GM12878 (cell line): ENCODE measurements at regions not wholly inside any gene's neighbourhood (a gene's known extent, or its start where the extent isn't known, plus 50 kb on each side); places are given as distances from the start of the nearest gene placed in this dataset.

Source experiments
- ATF2 ChIP-seq: IDR thresholded peaks from 2 replicates; pipeline ENCODE4 v1.6.1; 2012; ENCODE audit warnings: low read length, inconsistent platforms
- CBFB ChIP-seq: IDR thresholded peaks from 2 replicates; pipeline ENCODE4 v1.6.1; 2016; ENCODE audit warnings: antibody characterized with exemption, low read depth
- CHD2 ChIP-seq: IDR thresholded peaks from 2 replicates; pipeline ENCODE4 v1.6.1; 2011; ENCODE audit warnings: low read depth, low read length, improper control_type of control experiment, borderline replicate concordance
- CUX1 ChIP-seq: IDR thresholded peaks from 2 replicates; pipeline ENCODE4 v1.6.1; 2012; ENCODE audit warnings: improper control_type of control experiment, low read depth, low read length; ENCODE audit not compliant: insufficient replicate concordance
- ELK1 ChIP-seq: IDR thresholded peaks from 2 replicates; pipeline ENCODE4 v1.6.1; 2012; ENCODE audit warnings: low read depth, low read length, improper control_type of control experiment
- GATAD2B ChIP-seq: fragments of 450-650 bp; conservative IDR thresholded peaks from 2 replicates; pipeline ENCODE4 v1.6.1; 2017; ENCODE audit warnings: low read depth, mild to moderate bottlenecking, moderate library complexity
- IRF3 ChIP-seq: fragments of 450-650 bp; IDR thresholded peaks from 2 replicates; pipeline ENCODE4 v1.6.1; 2014; ENCODE audit warnings: mild to moderate bottlenecking
- IRF4 ChIP-seq: IDR thresholded peaks from 2 replicates; pipeline ENCODE4 v1.6.1; 2011; ENCODE audit warnings: low read depth, low read length
- NFYA ChIP-seq: IDR thresholded peaks from 2 replicates; pipeline ENCODE4 v1.6.1; 2011; ENCODE audit warnings: low read depth, mild to moderate bottlenecking, low read length, improper control_type of control experiment, borderline replicate concordance
- PAX8 ChIP-seq: fragments of 450-650 bp; IDR thresholded peaks from 2 replicates; pipeline ENCODE4 v1.6.1; 2017; ENCODE audit warnings: mild to moderate bottlenecking, moderate library complexity
- RELB ChIP-seq: fragments of 450-650 bp; IDR thresholded peaks from 2 replicates; pipeline ENCODE4 v1.6.1; 2017; ENCODE audit warnings: low read depth, mild to moderate bottlenecking, moderate library complexity

GRCh38 chr1:189211742-189212141 is 1265.9 kb downstream of the BRINP3 start (continued):
- TF ChIP-seq ATF2 (no peak), CBFB (no peak), IRF4 (no peak), NFYA (no peak), PAX8 (no peak), IRF3 (no peak), GATAD2B (no peak), RELB (no peak), CHD2 (no peak), CUX1 (no peak), ELK1 (no peak)
- TF ChIP-seq, all 136 proteins: peak for 0
